Natural killer cell (primary cell): ENCODE measurements at regions not wholly inside any gene's neighbourhood (a gene's known extent, or its start where the extent isn't known, plus 50 kb on each side); places are given as distances from the start of the nearest gene placed in this dataset.
"Not testable (repeated sequence)": the region's sequence is repeated elsewhere in the genome, so short reads cannot be mapped to it uniquely, and the experiment has no call there.

ENCODE experiments used
- ATAC-seq, 3 donors: fragments of 150-1000 bp in 2 of 3; fragments of 200-7000 bp in 1 of 3; cut with Tn5 transposase; 1 replicate in 1 of 3; 2 replicates in 2 of 3; pipeline ENCODE4 v1.10.0; 2021; ENCODE audit warnings: mild to moderate bottlenecking in 2 of 3, moderate library complexity in 2 of 3
- DNase-seq, 2 donors: peaks; one replicate each; pipeline versions ENCODE4 v3.0.0 to v3.0.0-alpha.2; 2013 to 2021; ENCODE audit warnings: mixed read lengths in 1 of 2
- H3K27ac ChIP-seq: one replicate; pipeline ENCODE4 v1.5.1; 2013; ENCODE audit warnings: mild to moderate bottlenecking, low read length
- H3K27me3 ChIP-seq: one replicate; pipeline ENCODE4 v1.6.1; 2013; ENCODE audit warnings: low read length; ENCODE audit not compliant: control insufficient read depth, insufficient read depth
- H3K36me3 ChIP-seq: one replicate; pipeline ENCODE4 v1.6.1; 2013; ENCODE audit warnings: low read length; ENCODE audit not compliant: control insufficient read depth, insufficient read depth
- H3K4me1 ChIP-seq: one replicate; pipeline ENCODE4 v1.6.1; 2013; ENCODE audit warnings: low read length; ENCODE audit not compliant: control insufficient read depth, insufficient read depth
- H3K4me3 ChIP-seq: one replicate; pipeline ENCODE4 v1.5.1; 2013; ENCODE audit warnings: low read length
- H3K9me3 ChIP-seq: one replicate; pipeline ENCODE4 v1.6.1; 2013; ENCODE audit warnings: low read length; ENCODE audit not compliant: control insufficient read depth, insufficient read depth
- H3K27ac Mint-ChIP-seq, 2 donors: one replicate each; pipeline ENCODE4 v1.8.0; 2022; ENCODE audit warnings: mild to moderate bottlenecking in 2 of 2, mixed read lengths in 2 of 2, moderate library complexity in 1 of 2
- H3K27me3 Mint-ChIP-seq, 2 donors: one replicate each; pipeline ENCODE4 v1.8.0; 2022; ENCODE audit warnings: low read depth in 2 of 2, mixed read lengths in 2 of 2
- H3K36me3 Mint-ChIP-seq: one replicate; pipeline ENCODE4 v1.8.0; 2022; ENCODE audit warnings: mixed read lengths
- H3K4me1 Mint-ChIP-seq, 2 donors: one replicate each; pipeline ENCODE4 v1.8.0; 2022; ENCODE audit warnings: mixed read lengths in 2 of 2
- H3K4me3 Mint-ChIP-seq: one replicate; pipeline ENCODE4 v1.8.0; 2022; ENCODE audit warnings: mild to moderate bottlenecking, moderate library complexity, mixed read lengths
- H3K9me3 Mint-ChIP-seq, 2 donors: one replicate each; pipeline ENCODE4 v1.8.0; 2022; ENCODE audit warnings: mixed read lengths in 2 of 2
- WGBS: methylation state at CpG from one replicate; pipeline ENCODE4 v1.1.7; 2013; ENCODE audit warnings: missing lambda C conversion rate; ENCODE audit not compliant: insufficient coverage; 5-methylcytosine and 5-hydroxymethylcytosine counted together
- intact Hi-C: fragments of 100-400 bp; cut with micrococcal nuclease; formaldehyde crosslinking; loops from one replicate; pipeline ENCODE4 v1.14.2; 2022
- TF ChIP-seq, protein P1 (sequence below): fragments of 200-600 bp; IDR thresholded peaks from one replicate; pipeline ENCODE4 v1.8.0; 2022; ENCODE audit warnings: antibody characterized with exemption

DNA sequence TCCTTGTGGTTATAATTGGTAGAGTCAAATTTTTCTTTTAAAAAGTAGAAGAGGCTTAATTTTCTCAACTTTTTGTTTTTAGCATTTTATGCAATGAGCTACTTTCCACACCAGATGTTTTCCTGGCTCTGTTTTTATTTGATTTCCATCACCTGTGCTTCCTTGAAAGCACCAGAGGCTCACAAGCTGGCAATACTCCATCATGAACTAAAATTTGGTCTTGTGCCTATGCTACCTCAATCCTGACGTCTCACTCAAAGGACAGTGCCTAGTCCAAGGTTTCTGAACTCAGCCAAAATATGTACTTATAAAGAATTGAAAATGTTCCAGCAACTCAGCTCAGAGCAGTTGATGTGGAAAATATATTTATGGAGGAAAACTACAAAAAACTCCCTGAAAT lies 914.0 kb upstream of the PRKX start:
- no peaks in the 10 kb centered on the region for H3K4me1 ChIP-seq
- H3K4me1 Mint-ChIP-seq, result no peaks in the 10 kb centered on the region
- no peak overlapping the region for H3K27ac ChIP-seq
- TF ChIP-seq, protein P1, sequence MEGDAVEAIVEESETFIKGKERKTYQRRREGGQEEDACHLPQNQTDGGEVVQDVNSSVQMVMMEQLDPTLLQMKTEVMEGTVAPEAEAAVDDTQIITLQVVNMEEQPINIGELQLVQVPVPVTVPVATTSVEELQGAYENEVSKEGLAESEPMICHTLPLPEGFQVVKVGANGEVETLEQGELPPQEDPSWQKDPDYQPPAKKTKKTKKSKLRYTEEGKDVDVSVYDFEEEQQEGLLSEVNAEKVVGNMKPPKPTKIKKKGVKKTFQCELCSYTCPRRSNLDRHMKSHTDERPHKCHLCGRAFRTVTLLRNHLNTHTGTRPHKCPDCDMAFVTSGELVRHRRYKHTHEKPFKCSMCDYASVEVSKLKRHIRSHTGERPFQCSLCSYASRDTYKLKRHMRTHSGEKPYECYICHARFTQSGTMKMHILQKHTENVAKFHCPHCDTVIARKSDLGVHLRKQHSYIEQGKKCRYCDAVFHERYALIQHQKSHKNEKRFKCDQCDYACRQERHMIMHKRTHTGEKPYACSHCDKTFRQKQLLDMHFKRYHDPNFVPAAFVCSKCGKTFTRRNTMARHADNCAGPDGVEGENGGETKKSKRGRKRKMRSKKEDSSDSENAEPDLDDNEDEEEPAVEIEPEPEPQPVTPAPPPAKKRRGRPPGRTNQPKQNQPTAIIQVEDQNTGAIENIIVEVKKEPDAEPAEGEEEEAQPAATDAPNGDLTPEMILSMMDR, result no peak
- H3K4me3 Mint-ChIP-seq, result no peak overlapping the region
- no peak for DNase-seq
- H3K36me3 Mint-ChIP-seq, result peaks cover 7% of the 10 kb centered on the region
- no peaks in the 10 kb centered on the region for H3K9me3 ChIP-seq
- no peak for ATAC-seq
- H3K4me3 ChIP-seq, result no peak overlapping the region
- intact Hi-C loops, result no loop called here
- H3K36me3 ChIP-seq, result no peaks in the 10 kb centered on the region
- H3K27me3 Mint-ChIP-seq, result no peaks in the 10 kb centered on the region
- no CpG with 5 or more reads among the region's 1 CpG for WGBS
- peaks cover 5 to 11% of the 10 kb centered on the region in 2 donors for H3K9me3 Mint-ChIP-seq
- no peaks in the 10 kb centered on the region for H3K27me3 ChIP-seq
- no peak overlapping the region for H3K27ac Mint-ChIP-seq

DNA sequence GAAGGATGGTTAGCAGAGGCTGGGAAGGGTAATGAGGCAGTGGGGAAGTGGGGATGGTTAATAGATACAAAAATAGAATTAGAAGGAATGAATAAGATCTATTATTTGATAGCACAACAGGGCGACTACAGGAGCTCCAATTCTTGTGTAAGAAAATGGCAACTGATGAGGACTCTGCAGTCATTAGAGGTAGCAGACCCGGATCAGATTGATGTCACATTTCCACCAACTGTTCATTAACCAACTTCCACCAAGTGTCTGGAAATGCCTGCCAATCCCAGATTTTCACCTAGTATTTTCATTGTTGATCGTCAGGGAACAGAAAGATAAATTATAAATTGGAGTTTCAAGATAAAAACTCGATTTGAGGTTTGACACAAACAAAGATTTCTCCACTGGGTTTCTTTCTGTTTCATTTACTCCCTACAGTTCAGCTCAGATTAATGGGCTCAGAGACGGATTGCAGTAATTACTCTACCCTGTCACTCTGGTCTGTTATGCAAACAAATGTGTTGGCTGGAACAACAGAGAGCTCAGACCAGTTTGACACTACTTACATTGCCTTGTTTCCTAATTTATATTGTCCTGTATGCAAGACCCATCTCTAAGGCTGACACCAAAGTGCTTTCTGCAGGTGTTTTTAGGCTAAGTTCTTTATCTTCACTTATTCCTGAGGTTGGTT lies 909.2 kb upstream of the PRKX start:
- Mint-ChIP-seq H3K27ac (no peak overlapping the region), H3K27me3 (no peaks in the 10 kb centered on the region), H3K36me3 (no peaks in the 10 kb centered on the region), H3K4me1 (no peaks in the 10 kb centered on the region), H3K9me3 (peaks cover 8 to 9% of the 10 kb centered on the region in 2 donors), H3K4me3 (no peak overlapping the region)
- TF ChIP-seq, protein P1, result no peak
- Histone ChIP-seq H3K36me3 (no peaks in the 10 kb centered on the region), H3K27ac (no peak overlapping the region), H3K4me1 (no peaks in the 10 kb centered on the region), H3K4me3 (no peak overlapping the region), H3K27me3 (no peaks in the 10 kb centered on the region), H3K9me3 (no peaks in the 10 kb centered on the region)
- ATAC-seq, result no peak
- no peak for DNase-seq
- WGBS, result 95% methylated on average over 3 of the region's 5 CpGs
- intact Hi-C loops, result no loop called here

GRCh38 chrX:4613651-4614050 lies 900.2 kb upstream of the PRKX start:
- H3K36me3 Mint-ChIP-seq, H3K27ac ChIP-seq, H3K4me3 Mint-ChIP-seq, H3K4me1 Mint-ChIP-seq, H3K4me1 ChIP-seq, H3K27me3 Mint-ChIP-seq, H3K9me3 ChIP-seq, ATAC-seq, H3K36me3 ChIP-seq, DNase-seq, H3K4me3 ChIP-seq, H3K27ac Mint-ChIP-seq, intact Hi-C loops, H3K27me3 ChIP-seq: not testable (repeated sequence)
- peaks cover 13 to 14% of the 10 kb centered on the region in 2 donors for H3K9me3 Mint-ChIP-seq
- WGBS, result no CpG with 5 or more reads among the region's 2 CpGs

DNA sequence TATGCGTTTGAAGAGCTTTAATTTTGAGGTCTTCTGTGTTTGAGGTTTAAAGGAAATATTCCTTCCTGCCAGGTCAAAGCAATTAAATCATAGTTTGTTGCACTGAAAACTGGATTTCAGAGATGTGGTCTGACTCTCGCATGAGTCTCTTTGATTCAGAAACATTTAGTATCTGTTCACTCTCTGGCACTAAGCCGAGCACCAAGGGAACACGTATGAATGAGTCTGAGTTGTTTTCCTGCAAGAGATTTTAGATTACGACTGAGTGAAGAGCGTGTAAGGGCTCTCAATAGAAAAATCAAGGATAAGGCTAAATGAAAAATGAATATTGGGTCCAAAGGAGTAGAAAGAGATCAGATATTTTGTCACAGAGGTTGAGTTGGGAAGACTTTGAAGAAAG lies 875.4 kb upstream of the PRKX start:
- H3K4me1 Mint-ChIP-seq, result no peaks in the 10 kb centered on the region
- peaks cover 7% of the 10 kb centered on the region for H3K36me3 Mint-ChIP-seq
- 89% methylated on average over 5 of the region's 6 CpGs for WGBS
- H3K27ac Mint-ChIP-seq, result no peak overlapping the region
- Histone ChIP-seq H3K4me1 (no peaks in the 10 kb centered on the region), H3K36me3 (no peaks in the 10 kb centered on the region), H3K27me3 (no peaks in the 10 kb centered on the region), H3K4me3 (no peak overlapping the region), H3K27ac (no peak overlapping the region), H3K9me3 (no peaks in the 10 kb centered on the region)
- intact Hi-C loops, result no loop called here
- TF ChIP-seq, protein P1, result no peak
- DNase-seq, result no peak
- no peaks in the 10 kb centered on the region for H3K27me3 Mint-ChIP-seq
- no peak for ATAC-seq
- no peak overlapping the region for H3K4me3 Mint-ChIP-seq
- peaks cover 6 to 18% of the 10 kb centered on the region in 2 donors for H3K9me3 Mint-ChIP-seq
